Tibial nerve (tissue), 4 donors: ENCODE measurements at regions not wholly inside any gene's neighbourhood (a gene's known extent, or its start where the extent isn't known, plus 50 kb on each side); places are given as distances from the start of the nearest gene placed in this dataset.

Source experiments
- EP300 ChIP-seq, 2 donors: sonication (generic); formaldehyde crosslinking; IDR thresholded peaks; one replicate each; pipeline ENCODE4 v1.6.1; 2017; ENCODE audit warnings: antibody characterized with exemption in 2 of 2, mild to moderate bottlenecking in 1 of 2
- POLR2A ChIP-seq, 2 donors: fragments of 450-650 bp; IDR thresholded peaks; one replicate each; pipeline ENCODE4 v1.6.1; 2017; ENCODE audit warnings: antibody characterized with exemption in 2 of 2, mild to moderate bottlenecking in 2 of 2, moderate library complexity in 2 of 2
- TF ChIP-seq, protein P1 (sequence below), 5 experiments: fragments of 200-600 bp in 3 of 5; fragments of 450-650 bp in 2 of 5; sonication (generic) in 3 of 5; IDR thresholded peaks; one replicate each; pipeline ENCODE4 v1.5.1; 2016 to 2019; ENCODE audit warnings: antibody characterized with exemption in 5 of 5, mild to moderate bottlenecking in 3 of 5, moderate library complexity in 2 of 5

GRCh38 chr7:52712938-52713337, 322.5 kb upstream of the POM121L12 start:
- TF ChIP-seq, protein P1, sequence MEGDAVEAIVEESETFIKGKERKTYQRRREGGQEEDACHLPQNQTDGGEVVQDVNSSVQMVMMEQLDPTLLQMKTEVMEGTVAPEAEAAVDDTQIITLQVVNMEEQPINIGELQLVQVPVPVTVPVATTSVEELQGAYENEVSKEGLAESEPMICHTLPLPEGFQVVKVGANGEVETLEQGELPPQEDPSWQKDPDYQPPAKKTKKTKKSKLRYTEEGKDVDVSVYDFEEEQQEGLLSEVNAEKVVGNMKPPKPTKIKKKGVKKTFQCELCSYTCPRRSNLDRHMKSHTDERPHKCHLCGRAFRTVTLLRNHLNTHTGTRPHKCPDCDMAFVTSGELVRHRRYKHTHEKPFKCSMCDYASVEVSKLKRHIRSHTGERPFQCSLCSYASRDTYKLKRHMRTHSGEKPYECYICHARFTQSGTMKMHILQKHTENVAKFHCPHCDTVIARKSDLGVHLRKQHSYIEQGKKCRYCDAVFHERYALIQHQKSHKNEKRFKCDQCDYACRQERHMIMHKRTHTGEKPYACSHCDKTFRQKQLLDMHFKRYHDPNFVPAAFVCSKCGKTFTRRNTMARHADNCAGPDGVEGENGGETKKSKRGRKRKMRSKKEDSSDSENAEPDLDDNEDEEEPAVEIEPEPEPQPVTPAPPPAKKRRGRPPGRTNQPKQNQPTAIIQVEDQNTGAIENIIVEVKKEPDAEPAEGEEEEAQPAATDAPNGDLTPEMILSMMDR (IDR thresholded peaks at IDR 0.05), result no peak
- no peak for TF ChIP-seq POLR2A (IDR thresholded peaks at IDR 0.05)
- TF ChIP-seq EP300 (IDR thresholded peaks at IDR 0.05), result no peak
